ENCODE measurements at regions not wholly inside any gene's neighbourhood (a gene's known extent, or its start where the extent isn't known, plus 50 kb on each side); places are given as distances from the start of the nearest gene placed in this dataset.

GRCh38 chr12:75820848-75821578 is 210.6 kb downstream of the PHLDA1 start:
- peaks cover 46% of the 10 kb centered on the region for H3K27me3 Mint-ChIP-seq
- DNase-seq, result no peak
- ATAC-seq, result no peak
- H3K9me3 Mint-ChIP-seq, result no peaks in the 10 kb centered on the region
- no peak overlapping the region for H3K4me3 Mint-ChIP-seq
- H3K4me1 Mint-ChIP-seq, result peaks cover 15% of the 10 kb centered on the region
- no peak overlapping the region for H3K27ac Mint-ChIP-seq

- H3K27ac Mint-ChIP-seq, result no peak overlapping the region
- ATAC-seq (no peak), DNase-seq (no peak)
- peaks cover 46% of the 10 kb centered on the region for H3K27me3 Mint-ChIP-seq
- no peaks in the 10 kb centered on the region for H3K9me3 Mint-ChIP-seq
- peaks cover 17% of the 10 kb centered on the region for H3K4me1 Mint-ChIP-seq
- no peak overlapping the region for H3K4me3 Mint-ChIP-seq
Observed at GRCh38 chr12:75820071-75820470, 211.5 kb downstream of the PHLDA1 start.

DNA sequence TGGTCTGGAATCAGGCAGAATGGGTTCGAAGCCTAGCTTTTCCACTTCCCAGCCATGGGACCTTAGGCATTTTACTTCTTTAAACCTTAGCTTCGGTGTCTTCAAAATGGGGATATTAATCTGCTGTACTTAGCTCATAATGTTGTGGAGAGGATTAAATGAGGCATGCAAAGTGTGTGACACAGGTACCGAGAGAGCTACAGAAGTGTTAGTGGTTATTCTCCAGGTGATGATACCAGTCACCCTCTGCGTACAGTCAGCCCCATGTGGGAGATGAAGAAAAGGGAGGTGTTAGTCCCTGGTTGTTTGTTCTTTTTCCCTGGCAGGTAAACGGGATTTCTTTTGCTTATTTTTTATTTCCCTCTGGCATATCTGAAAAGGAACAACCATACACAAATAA is 212.1 kb downstream of the PHLDA1 start:
- no peaks in the 10 kb centered on the region for H3K9me3 Mint-ChIP-seq
- no peak for DNase-seq
- ATAC-seq, result no peak

DNA sequence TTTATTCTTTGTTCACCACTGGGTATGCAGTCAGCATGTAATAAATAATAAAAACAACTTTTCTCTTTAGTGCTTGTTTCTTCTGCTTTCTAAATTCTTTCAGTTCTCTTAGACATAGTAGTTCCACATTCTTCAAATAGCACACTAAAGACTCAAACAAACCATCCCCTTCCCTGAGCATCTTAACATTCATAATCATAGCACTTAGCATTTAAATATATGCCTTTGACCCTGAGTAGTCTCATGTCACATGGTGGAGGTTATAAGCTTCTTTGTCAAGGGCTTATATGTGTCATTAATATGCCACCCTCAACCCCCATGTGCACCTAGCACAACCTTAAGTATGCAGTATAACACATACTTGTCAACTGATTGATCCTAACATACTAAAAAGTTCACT is 212.7 kb downstream of the PHLDA1 start:
- Mint-ChIP-seq H3K27me3 (peaks cover 46% of the 10 kb centered on the region), H3K4me3 (no peak overlapping the region), H3K9me3 (no peaks in the 10 kb centered on the region), H3K27ac (no peak overlapping the region), H3K4me1 (peaks cover 22% of the 10 kb centered on the region)
- ATAC-seq, result no peak
- DNase-seq, result no peak

More for the DNA sequence above, 212.1 kb downstream of the PHLDA1 start:
- Mint-ChIP-seq H3K27me3 (peaks cover 46% of the 10 kb centered on the region), H3K4me3 (no peak overlapping the region), H3K4me1 (peaks cover 22% of the 10 kb centered on the region), H3K27ac (no peak overlapping the region)

- no peak overlapping the region for H3K27ac Mint-ChIP-seq
- no peaks in the 10 kb centered on the region for H3K9me3 Mint-ChIP-seq
- H3K4me3 Mint-ChIP-seq, result no peak overlapping the region
- DNase-seq, result no peak
- H3K4me1 Mint-ChIP-seq, result peaks cover 22% of the 10 kb centered on the region
- peaks cover 37% of the 10 kb centered on the region for H3K27me3 Mint-ChIP-seq
- peak; percentile 92 for ATAC-seq
Observed at GRCh38 chr12:75816897-75817296, 214.7 kb downstream of the PHLDA1 start.

DNA sequence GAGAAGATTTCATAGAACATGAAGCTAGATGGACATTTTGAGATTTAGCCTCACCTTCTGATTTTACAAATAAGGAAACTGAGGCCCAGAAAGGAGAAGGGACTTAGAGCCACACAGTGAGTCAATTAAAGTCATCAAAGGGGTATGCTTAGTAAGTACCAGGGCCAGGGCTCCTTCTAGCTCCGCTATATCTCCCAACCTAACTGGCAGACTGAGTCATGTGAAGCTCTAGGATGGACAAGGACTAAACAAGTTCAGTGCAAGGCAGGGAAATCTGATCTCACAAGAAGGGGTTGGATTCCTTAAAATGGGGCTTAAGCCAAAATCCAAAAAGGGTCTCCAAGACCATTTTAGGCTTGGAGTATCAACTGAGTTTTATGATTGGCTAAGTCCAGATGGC is 215.8 kb downstream of the PHLDA1 start:
- peaks cover 34% of the 10 kb centered on the region for H3K27me3 Mint-ChIP-seq
- H3K4me3 Mint-ChIP-seq, result no peak overlapping the region
- ATAC-seq, result no peak
- H3K27ac Mint-ChIP-seq, result no peak overlapping the region
- DNase-seq, result no peak
- no peaks in the 10 kb centered on the region for H3K9me3 Mint-ChIP-seq
- peaks cover 22% of the 10 kb centered on the region for H3K4me1 Mint-ChIP-seq

DNA sequence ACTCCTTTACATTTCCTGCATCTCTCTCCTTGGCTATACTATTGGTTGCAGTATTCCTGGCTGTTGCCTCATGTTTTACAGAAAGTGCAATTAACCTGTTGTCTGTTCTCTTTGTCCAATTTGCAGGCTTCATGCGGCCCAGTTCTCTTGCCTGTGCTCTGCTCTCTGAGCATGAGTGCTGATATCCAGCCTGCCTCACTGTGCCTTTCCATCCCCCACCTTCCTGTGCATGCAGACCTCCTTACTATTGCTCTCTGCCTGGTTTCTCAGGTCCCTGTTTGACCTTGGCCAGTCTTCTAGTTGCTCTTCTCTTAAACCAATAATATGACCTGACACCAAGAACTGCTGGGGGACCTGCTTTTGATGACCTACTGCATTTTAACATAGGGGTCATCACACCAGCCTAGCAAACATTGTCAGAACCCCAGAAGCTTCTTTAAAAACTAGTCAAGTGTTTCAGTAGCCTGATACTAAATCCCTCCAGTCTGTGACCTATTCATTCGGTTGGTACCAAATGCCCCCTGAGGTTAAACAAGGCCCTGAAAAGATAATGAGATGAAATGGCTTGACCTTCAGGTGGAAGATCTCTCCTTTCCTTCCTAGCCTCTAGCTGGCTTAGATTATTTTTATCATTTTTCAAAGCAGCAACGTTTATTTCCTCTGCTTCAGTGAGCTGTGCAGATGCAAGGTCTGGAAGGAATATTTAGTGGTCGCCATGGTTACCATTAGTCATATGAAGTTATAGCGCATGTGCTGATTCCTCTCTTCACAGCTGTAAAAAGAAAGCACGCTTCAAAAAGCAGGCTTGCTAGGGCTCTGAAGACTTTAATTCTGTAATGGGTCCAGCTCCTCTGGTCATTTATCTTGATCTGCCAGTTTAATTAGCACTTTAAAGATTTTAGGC is 216.5 kb downstream of the PHLDA1 start:
- Mint-ChIP-seq H3K27me3 (peaks cover 31% of the 10 kb centered on the region), H3K4me3 (no peak overlapping the region), H3K4me1 (peaks cover 22% of the 10 kb centered on the region), H3K27ac (no peak overlapping the region), H3K9me3 (no peaks in the 10 kb centered on the region)
- ATAC-seq (no peak), DNase-seq (no peak)

GRCh38 chr12:75813072-75813471 is 218.5 kb downstream of the PHLDA1 start:
- ATAC-seq (no peak), DNase-seq (no peak)
- peaks cover 13% of the 10 kb centered on the region for H3K4me1 Mint-ChIP-seq
- no peak overlapping the region for H3K27ac Mint-ChIP-seq
- H3K9me3 Mint-ChIP-seq, result peaks cover 0 to 11% of the 10 kb centered on the region in 2 donors
- peaks cover 19% of the 10 kb centered on the region for H3K27me3 Mint-ChIP-seq
- no peak overlapping the region for H3K4me3 Mint-ChIP-seq

DNA sequence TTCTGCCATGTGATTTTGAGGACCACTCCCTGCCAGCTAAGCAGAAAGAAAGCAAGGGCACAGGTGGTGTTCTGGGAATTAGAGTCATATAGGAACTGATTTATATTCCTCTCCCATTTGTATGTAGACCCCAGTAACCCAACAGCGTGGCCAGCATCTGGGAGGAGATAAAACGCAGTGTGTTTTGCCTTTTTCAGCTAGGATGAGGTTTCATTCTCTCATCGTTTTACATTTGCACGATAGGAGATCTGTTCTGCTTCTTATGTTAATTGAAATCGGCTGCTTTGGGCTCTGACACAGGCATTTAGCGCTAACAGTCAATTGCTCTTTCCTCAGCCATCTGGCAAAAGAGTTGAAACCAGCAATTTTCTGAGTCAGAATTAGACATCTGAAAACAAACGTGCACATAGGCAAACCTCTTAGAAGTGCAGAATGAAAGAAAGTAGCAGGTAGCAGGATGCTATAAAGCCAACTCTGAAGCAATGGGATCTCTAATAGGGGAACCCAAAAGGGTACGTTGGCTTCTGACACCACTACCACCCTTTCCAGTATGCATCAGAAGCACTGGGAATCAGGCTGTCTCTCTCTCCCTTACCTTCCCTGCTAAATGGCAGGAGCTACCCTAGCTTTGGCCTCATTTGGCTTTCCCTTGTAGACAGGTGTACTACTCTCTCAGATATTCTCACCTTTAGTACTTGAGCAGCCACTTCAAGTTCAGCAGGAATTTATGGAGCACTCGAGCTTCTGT is 219.1 kb downstream of the PHLDA1 start:
- DNase-seq, result no peak
- H3K27me3 Mint-ChIP-seq, result peaks cover 19% of the 10 kb centered on the region
- peaks cover 0 to 14% of the 10 kb centered on the region in 2 donors for H3K9me3 Mint-ChIP-seq
- peaks cover 13% of the 10 kb centered on the region for H3K4me1 Mint-ChIP-seq
- ATAC-seq, result no peak
- no peak overlapping the region for H3K4me3 Mint-ChIP-seq
- H3K27ac Mint-ChIP-seq, result no peak overlapping the region

DNA sequence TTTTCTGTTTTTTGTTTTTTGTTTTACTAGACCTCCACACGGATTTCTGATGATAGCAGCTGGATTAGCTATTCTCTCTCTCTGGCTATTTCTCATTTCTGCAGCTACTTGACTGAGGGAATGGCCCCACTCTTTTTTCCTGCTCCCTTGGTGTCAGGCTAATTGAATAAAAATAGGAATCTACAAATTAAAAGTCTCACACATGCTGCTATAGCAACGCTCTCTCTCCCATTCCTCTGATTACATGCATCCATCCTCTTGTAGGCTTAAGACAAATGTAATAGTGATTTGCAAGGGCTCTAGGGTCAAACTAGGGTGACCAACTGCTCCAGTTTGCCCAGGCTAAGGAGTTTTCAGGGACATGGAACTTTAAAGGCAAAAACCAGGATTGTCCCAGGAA is 221.8 kb downstream of the PHLDA1 start:
- no peak overlapping the region for H3K4me3 Mint-ChIP-seq
- peaks cover 5 to 20% of the 10 kb centered on the region in 2 donors for H3K9me3 Mint-ChIP-seq
- no peak for ATAC-seq
- no peak overlapping the region for H3K27ac Mint-ChIP-seq
- DNase-seq, result no peak
- H3K27me3 Mint-ChIP-seq, result peaks cover 24% of the 10 kb centered on the region
- H3K4me1 Mint-ChIP-seq, result peaks cover 1% of the 10 kb centered on the region

DNA sequence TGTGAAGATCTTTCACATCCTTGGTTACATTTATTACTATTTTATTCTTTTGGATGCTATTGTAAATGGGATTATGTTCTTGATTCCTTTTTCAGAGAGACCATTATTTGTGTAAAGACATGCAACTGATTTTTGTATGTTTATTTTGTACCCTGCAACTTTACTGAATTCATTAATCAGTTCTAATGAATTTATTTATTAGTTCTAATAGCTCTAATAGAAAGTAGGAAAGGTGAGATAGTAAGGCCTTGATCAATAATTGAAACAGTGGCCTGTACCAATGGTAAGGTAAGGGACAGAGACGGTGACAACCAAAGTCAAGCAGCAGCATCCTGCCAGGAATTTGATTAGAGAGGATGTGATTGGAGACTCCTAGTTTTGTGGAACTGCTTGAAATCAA is 224.1 kb downstream of the PHLDA1 start:
- no peaks in the 10 kb centered on the region for H3K4me1 Mint-ChIP-seq
- no peak overlapping the region for H3K4me3 Mint-ChIP-seq
- DNase-seq (no peak), ATAC-seq (no peak)
- peaks cover 27% of the 10 kb centered on the region for H3K27me3 Mint-ChIP-seq
- H3K9me3 Mint-ChIP-seq, result peaks cover 5 to 22% of the 10 kb centered on the region in 2 donors
- no peak overlapping the region for H3K27ac Mint-ChIP-seq

DNA sequence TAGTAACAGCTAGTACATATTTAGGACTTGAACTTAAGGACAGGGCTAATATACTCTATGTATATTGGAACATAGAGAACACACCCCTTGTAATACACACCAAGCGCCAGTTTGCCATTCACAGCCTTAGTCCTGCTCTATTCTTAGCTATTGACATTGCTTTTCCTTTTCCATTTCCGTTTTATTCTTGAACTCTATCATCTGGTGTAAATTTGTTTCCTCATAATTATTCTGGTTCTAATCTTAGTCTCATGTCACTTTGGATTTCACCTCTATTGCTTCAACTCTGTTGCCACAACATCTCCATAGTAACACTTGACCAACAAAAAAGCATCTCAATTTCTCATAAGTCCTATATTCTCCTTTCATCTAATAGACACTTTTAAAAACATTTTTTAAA is 225.7 kb downstream of the PHLDA1 start:
- Mint-ChIP-seq H3K9me3 (peaks cover 5 to 22% of the 10 kb centered on the region in 2 donors), H3K27ac (peak overlapping the region in 1 of 2 donors; percentile 80), H3K4me3 (no peak overlapping the region), H3K27me3 (peaks cover 31% of the 10 kb centered on the region), H3K4me1 (no peaks in the 10 kb centered on the region)
- ATAC-seq (no peak), DNase-seq (no peak)

- H3K9me3 Mint-ChIP-seq, result peaks cover 5 to 22% of the 10 kb centered on the region in 2 donors
- no peak overlapping the region for H3K27ac Mint-ChIP-seq
- H3K27me3 Mint-ChIP-seq, result peaks cover 27% of the 10 kb centered on the region
- DNase-seq (no peak), ATAC-seq (no peak)
- H3K4me1 Mint-ChIP-seq, result no peaks in the 10 kb centered on the region
- no peak overlapping the region for H3K4me3 Mint-ChIP-seq
Observed at GRCh38 chr12:75805320-75805719, 226.3 kb downstream of the PHLDA1 start.

- Mint-ChIP-seq H3K27me3 (peaks cover 22% of the 10 kb centered on the region), H3K4me1 (no peaks in the 10 kb centered on the region), H3K27ac (no peak overlapping the region), H3K9me3 (no peaks in the 10 kb centered on the region), H3K4me3 (no peak overlapping the region)
- no peak for DNase-seq
- no peak for ATAC-seq
Observed at GRCh38 chr12:75798136-75798926, 233.2 kb downstream of the PHLDA1 start.

GRCh38 chr12:75795125-75795524 is 236.5 kb downstream of the PHLDA1 start:
- peaks cover 22% of the 10 kb centered on the region for H3K4me1 Mint-ChIP-seq
- H3K4me3 Mint-ChIP-seq, result no peak overlapping the region
- H3K27ac Mint-ChIP-seq, result no peak overlapping the region
- no peak for ATAC-seq
- DNase-seq, result no peak
- H3K27me3 Mint-ChIP-seq, result peaks cover 25% of the 10 kb centered on the region
- H3K9me3 Mint-ChIP-seq, result no peaks in the 10 kb centered on the region
